ENCODE measurements at regions not wholly inside any gene's neighbourhood (a gene's known extent, or its start where the extent isn't known, plus 50 kb on each side); places are given as distances from the start of the nearest gene placed in this dataset.

DNA sequence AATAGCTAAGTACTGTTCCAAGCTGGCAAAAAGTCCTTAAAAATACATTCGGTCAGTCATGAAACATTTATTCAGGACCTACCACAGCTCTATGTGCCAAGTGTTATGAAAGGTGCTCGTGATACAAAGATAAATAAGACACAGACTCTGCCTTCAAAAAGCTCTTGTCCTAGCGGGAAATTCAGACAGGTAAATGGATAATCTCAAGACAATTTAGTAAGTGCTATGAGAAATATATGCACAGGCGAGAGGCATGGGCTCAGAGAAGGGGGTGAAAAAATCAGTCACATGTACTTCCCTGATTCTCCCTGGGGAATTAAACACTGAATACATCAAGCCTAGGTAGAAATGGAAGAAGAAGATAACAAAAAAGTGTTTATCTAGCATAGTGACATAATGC lies 49.8 kb upstream of the HEY2 start:
- Histone ChIP-seq H3K56ac (ENCODE audit: low read length) (no peak overlapping the region), H3K18ac (ENCODE audit: low read length) (peak overlapping the region; percentile 51), H3K9ac (ENCODE audit: low read length) (no peak overlapping the region), H4K5ac (ENCODE audit: low read length) (no peak overlapping the region), H3K36me3 (ENCODE audit: control insufficient read depth, insufficient read depth, low read length) (no peaks in the 10 kb centered on the region), H2BK5ac (ENCODE audit: low read length) (no peak overlapping the region), H3K27ac (ENCODE audit: low read depth, low read length) (no peak overlapping the region), H2BK15ac (replicated peaks; ENCODE audit: low read depth) (no peak overlapping the region), H3K79me2 (ENCODE audit: control insufficient read depth, insufficient read depth, low read length) (no peaks in the 10 kb centered on the region), H3K4me2 (ENCODE audit: low read length) (no peak overlapping the region), H3K4ac (ENCODE audit: low read depth, low read length) (no peak overlapping the region), H3K23ac (ENCODE audit: low read length) (no peak overlapping the region), H3K27me3 (ENCODE audit: insufficient read depth, low read length, poor library complexity) (no peaks in the 10 kb centered on the region), H3K79me1 (ENCODE audit: low read length) (no peaks in the 10 kb centered on the region), H2BK120ac (ENCODE audit: low read depth, low read length) (no peak overlapping the region), H3K4me3 (ENCODE audit: low read length) (no peak overlapping the region), H4K8ac (ENCODE audit: low read depth, low read length) (no peak overlapping the region), H2AK5ac (ENCODE audit: low read length) (no peak overlapping the region), H3K4me1 (ENCODE audit: control insufficient read depth, low read depth, low read length) (peaks cover 7% of the 10 kb centered on the region)
- no CpG with 5 or more reads among the region's 4 CpGs for WGBS (ENCODE audit: extremely low coverage, insufficient coverage, low lambda C conversion rate)
- no peak for DNase-seq
